Stromal cell of bone marrow (primary cell): ENCODE measurements at regions not wholly inside any gene's neighbourhood (a gene's known extent, or its start where the extent isn't known, plus 50 kb on each side); places are given as distances from the start of the nearest gene placed in this dataset.
"Not testable (repeated sequence)": the region's sequence is repeated elsewhere in the genome, so short reads cannot be mapped to it uniquely, and the experiment has no call there.

ENCODE experiments used
- DNase-seq: peaks from one replicate; pipeline ENCODE4 v3.0.0-alpha.2; 2012; ENCODE audit warnings: low read depth

DNA sequence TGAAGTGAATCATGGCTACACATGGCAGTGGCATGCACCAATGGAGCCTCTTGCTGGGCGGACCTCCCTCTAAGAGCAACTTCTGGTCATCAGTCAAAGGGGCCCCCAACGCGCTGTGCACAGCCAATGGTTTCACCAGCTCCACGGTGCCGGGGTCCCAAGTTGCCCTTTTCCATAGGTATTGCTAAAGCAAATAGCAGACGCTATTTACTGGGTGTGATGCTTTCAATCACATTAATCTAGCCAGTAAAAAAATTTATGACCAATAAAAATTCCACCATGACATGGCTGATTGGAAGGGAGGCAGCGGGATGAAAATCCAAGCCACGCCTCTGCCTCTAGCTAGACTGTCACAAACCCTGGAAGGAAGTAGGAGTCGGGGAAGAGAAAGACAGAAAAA, 680.3 kb upstream of the SOX9 start:
- DNase-seq, result no peak

DNA sequence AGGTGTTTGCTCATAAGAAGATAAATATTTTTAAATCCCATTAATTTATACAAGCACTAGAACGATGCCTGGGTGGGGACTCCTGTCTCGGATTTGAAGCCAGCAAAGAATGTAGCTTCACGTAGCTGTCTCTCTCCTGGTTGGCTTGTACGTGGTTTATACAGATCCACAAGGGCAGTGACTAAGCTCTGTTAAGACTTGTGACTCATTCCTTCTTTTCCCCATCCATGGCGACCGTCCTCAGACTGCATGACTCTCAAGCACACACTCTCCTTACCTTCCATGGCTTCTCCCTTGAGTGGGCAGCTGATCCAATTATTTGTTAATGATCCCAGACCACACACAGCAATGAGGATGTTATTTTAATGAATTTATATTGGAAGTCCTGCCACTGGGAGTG, 679.7 kb upstream of the SOX9 start:
- peak; percentile 72 for DNase-seq

DNA sequence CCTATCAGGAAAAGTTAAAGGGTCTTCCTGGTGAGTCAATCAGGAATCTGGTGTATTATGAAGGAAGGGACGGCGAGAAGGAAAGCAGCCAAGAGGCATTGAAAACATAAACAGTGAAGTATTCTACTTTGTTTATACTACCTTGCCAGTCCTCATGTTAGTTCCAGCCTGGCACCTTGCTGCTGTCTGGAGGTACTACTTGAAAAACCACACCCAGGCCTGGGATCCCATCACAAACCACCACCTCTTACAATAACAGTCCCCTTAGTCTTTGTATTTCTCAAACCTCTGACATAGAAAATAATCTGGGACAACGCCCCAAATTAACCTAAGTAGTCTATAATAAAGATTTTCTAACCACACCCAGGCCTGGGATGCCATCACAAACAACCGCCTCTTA, 676.7 kb upstream of the SOX9 start:
- DNase-seq, result no peak

DNA sequence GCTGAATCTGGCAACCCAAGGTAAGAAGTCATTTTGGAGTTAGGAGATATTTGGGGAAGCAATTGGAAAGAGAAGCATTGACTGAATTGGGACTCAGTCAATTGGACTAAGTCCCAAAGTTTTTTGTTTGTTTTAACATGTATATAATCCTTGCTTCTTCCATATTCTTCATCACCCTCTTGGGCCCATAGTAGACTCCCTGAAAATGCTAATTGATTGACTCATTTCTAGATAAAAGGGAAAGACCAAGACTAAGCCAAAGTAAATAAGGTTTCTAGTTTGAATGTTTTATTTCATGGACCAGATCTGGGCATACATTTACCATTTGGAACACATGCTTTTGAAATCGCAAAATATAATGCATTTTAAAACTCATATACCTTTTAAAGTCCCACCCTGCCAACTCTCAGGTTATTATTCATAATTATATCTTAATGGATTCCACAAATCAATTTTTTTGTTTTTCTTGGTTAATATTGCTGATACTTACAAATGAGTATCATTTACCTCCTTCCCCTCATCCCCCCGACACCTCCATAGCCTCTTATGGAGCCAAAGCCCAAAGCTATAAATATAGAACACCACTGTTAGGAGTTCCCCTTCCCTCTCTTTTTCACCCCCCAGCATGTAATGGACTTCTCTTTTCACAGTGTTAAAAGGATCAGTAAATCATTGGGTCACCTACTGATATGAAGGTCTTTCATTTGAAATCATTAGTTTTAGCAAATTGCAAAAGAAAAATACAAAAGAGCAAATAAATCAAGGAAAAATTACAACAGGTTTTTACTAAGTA, 674.0 kb upstream of the SOX9 start:
- no peak for DNase-seq

DNA sequence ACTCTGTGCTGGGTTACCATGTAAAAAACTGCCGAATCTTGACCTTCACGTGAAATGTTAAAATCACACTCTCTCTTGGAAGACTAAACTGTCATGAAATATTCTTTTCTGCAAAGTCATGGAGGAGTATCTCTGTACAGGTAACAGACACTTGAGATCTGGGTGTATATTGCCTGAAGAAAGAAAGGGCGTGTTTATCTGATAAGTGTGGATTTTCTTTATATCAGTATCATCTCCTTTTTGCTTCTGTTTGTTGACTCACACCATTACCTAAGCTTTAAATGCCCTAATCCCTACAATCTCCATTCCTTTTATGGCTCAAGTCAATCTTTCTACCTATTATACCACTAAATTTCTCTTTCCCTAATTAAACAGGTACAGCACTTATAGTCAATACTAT, 673.2 kb upstream of the SOX9 start:
- no peak for DNase-seq

DNA sequence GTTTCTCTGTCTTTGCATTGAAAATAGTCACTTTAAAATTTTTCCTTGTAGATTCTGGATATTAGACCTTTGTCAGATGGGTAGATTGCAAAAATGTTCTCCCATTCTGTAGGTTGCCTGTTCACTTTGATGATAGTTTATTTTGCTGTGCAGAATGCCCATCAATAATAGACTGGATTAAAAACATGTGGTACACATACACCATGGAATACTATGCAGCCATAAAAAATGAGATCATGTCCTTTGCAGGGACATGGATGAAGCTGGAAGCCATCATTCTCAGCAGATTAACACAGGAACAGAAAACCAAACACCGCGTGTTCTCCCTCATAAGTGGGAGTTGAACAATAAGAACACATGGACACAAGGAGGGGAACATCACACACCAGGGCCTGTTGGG, 670.2 kb upstream of the SOX9 start:
- not testable (repeated sequence) for DNase-seq

DNA sequence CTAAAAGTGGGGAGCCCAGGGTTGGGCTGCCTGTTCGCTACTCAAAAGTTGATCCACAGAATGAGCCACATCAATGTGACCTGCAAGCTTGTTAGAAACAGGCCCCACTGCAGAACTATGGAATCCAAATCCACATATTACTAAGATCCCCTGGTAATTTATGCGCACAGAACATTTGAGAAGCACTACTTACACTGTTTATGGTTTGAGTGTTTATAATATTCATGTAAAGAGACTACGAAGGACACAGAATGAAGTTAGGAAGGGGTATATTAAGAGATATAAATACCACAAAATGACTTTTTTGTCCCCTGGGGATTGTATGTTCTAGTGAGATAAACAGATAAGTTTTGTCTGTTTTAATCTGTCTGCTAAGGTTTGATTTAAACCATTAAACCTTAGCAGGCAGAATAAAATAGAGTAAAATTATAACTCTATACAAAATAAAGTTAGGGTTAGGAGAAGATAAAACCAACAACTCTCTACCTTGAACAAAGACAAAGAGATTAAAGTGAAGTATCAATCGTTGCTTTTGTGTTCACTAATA, 666.9 kb upstream of the SOX9 start:
- DNase-seq, result no peak

DNA sequence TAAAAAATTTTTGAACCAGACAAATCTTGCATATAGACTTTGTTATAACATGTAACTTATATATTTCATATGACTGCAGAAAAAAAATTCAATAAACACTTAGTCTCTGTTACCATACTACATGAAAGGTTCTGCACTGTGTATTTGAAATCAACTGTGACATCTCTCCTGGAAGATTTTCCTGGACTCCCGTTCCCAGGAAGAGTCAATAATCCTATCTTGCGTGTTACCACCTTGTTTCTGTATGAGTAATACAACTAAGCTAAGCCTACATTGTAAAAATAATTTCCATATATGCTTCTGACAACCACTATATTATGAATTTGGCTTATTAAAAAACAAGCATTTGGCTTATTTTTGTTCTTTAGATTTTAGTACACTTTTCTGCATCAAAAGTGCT, 665.6 kb upstream of the SOX9 start:
- no peak for DNase-seq

DNA sequence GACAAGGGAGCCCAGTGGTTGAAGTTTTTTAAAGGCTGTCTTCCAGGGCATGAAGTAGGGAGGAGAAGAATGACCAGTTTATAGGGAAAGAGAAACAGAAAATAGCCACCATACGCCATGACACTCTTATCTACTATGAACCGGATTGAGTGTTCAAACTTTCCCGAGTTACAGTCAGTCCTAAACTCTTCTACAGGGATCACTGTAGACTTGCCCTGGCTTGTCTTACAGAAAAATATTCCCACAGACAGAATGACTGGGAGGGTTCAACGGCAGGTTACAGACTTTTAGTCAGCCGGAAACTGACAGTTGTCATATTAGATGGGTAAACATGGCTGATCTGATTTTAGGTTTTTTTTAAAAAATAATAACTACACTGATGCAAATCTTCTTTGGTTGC, 662.5 kb upstream of the SOX9 start:
- DNase-seq, result no peak

DNA sequence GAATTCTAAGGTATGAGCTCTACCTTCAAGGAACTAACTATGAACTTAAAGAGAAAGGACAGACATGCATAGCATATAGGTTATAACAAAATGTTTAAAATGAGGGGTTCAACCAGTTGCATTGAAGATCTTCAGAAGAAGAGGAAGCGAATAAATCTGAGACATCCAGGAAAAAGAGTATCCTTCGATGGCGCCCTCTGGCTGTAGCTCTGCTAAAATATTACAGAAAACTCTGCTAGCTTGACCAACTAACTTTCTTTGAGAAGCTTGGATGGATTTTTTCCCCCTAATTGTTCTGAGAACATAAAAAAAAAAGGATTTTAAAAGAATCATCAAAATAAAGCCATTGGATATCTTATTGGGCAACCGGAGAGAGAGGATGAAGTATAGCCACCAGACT, 659.9 kb upstream of the SOX9 start:
- DNase-seq, result peak; percentile 21

DNA sequence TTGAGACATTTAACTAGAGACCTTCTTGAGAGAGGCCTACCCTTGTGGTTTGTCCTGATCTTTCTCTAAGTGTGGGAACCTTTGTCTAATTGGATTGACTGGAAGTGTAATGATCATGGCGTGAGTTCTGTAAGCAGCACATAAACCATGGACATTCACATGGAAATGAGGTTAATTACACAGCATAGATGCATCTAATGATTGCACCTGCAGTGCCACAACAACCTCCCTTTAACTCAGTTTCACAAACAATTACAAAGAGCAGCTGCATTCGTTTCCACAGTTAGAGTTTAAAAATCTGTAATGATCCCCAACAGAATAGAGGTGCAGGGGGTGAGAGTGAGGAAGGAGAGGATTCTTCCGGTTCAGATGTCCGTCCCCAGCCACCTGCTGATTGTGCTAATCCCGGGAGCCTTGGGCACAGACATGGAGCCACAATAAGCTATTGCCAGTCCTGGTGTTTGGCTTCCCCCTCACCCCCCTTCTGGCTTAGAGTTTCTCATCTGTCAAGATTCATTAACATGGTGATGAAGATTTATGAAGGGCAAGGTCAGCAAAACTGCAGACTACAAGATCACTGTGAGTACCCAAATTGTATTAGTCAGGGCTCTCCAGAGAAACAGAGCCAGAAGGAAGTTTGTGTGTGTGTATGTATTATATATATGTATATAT, 659.2 kb upstream of the SOX9 start:
- no peak for DNase-seq

DNA sequence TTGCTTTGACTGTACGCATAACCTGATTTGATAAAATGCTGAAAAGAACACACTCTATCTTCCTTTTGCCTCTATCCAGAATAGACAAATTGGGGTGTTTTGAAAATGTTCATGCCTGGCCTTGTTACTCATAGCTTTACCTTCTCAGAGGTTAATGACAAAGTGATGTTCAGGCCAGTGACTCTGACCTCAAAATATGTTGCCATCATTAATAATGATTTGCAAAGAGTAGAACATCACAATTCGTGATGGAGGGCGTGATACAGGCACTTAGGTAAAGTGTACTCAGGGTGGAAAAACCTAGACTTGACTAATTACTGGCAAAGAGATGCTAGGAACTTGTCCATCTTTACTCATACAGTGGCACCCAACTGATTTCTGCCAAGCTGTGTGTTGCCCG, 656.6 kb upstream of the SOX9 start:
- no peak for DNase-seq

DNA sequence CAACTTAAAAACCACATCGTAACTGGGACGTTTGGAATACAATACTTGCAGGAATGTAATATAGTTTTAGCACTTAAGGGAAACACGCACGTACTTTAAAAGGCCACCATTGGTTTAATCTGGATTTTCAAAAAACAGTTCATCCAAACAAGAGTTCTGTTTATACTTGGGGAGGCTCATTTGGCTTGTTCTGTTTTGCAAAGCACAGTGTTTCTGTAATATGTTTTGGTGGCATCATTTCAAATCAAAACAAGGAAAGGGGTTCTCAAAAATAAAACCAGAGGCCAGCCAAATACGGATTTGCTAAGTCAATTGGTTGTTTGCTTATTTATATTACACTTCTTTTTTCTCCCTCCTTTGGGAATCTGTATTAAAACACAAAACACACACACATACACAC, 656.1 kb upstream of the SOX9 start:
- DNase-seq, result no peak

DNA sequence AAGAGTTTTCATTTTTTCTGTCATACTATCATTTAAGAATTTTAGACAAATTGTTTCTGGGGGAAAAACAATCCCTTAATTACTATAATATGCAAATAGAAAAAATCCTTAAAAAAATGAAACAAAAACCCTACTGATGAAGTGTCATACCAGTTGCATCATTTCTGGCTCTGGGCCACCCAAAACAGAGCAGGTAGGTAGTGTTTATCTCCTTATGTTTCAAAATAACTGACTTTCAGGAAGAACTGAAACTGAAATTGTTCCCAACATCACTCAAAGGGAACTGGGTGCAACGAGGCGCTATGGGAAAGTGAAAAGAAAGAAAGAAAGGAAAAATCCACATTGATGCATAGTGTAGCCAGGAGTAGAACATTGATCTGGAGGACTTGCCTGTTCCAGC, 653.1 kb upstream of the SOX9 start:
- no peak for DNase-seq

DNA sequence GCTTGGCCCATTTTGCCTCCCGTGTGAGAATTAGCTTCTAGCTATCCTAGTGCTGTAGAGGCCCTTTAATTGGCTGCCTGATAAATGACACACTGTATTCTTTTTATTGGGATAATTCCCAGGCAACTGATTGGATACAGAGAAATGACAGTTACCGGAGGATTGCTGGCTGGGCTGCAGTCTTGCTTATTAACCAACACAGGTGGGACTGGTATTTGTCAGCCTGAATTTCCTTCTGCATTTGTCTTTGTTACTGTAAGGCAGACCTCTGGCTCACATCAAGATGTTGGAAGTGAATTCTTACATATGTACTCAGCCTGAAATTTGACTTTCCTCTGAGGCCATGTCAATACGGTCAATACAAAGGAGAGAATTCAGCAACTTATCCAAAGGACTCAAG, 650.8 kb upstream of the SOX9 start:
- no peak for DNase-seq

DNA sequence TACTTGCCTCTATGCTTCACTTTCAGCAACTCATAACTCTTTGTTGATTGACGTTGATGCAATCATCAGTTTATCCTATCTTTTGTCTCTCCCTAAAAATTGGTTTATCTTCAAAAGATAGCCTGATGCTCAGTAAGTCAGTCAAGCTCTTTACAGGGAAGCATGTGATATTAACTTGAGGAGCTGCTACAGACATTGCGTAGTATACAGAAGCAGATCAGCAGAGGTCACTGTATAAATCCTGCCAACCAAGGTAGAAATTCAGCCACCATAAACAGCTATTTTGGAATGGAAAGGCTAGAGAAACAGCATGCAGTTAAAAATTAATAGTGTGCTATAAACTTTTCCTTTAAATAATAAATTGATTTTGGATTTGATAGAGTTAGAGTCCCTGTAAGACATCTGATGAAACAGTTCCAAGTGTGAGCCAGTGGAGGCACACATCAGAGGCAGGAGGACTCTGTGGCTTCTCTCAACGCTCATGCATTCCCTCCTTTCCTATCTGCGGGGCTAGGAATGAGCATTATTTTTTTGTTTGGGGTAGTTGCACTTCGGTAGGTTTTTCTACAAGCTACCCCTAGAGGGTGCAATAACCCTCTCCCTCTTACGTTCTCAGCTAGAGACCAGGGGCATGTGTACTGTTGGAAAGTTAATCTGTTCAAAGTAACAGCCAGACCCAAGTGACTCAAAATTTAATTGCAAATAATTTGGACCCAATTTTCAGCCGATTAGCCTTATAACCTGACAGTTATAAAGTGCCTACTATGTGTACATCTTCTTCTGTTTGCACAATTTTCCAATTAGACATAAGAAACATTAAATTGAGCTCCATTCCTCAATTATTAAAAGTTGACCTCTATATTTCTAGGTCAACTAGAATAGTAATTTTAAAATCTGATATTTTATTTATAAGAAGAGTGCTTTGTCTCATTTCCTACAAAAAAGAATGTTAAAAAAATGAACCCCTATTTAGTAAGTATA, 647.7 kb upstream of the SOX9 start:
- peak; percentile 40 for DNase-seq

DNA sequence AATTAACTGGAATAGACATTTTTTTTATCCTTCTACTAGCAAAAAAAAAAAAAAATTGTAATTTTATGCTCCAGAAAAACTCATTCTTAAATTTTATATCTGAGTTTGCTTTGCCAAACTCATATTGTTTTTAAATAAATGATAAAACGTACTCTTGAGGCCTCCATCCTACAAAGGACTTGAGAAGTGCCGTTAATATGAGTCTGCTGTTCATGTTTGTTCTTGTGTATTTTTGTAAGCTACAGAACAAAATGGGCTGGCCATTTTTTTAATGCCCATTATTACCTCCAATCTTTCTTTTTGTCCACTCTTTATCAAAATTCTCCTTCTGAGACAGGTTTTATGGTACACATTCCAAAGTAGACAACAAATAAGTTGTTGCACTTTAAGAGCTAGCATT, 643.5 kb upstream of the SOX9 start:
- no peak for DNase-seq

DNA sequence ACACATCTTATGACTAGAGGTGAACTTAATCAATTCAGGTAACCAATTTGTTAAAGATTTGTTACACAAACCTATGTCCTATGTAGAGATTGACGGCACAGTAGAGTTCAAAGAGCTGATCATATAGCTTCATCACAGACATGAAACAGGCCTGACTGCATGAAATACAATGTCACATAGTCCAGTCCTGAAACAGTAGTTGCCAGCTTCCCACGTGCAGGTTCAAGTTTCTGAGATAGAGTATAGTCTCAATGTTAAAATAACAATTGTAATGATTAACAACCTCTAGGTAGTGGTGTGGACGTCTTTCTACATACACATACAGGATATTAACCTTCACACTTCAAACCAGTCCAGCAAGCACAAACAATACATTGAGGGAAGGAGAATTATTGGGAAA, 640.7 kb upstream of the SOX9 start:
- DNase-seq, result no peak

DNA sequence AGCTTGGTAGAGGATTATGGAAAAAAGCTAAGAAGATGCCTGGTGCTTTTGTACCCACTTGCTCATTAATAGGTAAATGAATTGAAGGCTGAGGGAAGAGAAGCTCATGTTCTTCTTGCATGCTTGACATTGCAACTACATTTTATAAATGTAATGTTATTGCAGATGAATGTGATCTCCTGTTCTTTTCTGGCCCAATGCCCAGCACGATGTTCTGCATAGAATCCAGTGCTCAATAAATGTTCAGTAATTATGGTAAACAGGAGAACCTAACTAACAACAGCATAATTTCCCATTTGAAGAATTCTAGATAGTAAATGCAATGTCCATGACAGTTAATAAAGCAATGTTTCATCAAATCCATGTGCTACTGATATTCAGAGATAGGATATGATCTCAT, 638.2 kb upstream of the SOX9 start:
- no peak for DNase-seq

DNA sequence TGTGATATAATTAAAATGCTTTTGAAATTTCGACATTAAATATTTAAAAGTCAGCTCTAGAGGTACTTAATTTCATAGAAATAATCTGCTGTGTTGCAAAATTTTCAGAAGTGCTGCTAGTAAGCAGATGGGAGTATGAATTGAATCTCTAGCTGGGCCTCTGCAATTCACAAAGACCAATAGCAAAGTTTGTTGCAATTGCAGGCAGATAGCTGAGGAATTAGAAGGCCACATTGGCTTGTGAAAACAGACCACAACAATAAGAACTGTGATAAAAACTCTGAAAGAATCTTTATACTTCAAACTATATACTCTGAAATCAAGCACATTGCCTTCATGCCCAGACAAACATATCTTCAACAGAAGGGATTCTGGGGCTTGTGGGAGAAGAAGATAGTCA, 636.3 kb upstream of the SOX9 start:
- DNase-seq, result no peak

DNA sequence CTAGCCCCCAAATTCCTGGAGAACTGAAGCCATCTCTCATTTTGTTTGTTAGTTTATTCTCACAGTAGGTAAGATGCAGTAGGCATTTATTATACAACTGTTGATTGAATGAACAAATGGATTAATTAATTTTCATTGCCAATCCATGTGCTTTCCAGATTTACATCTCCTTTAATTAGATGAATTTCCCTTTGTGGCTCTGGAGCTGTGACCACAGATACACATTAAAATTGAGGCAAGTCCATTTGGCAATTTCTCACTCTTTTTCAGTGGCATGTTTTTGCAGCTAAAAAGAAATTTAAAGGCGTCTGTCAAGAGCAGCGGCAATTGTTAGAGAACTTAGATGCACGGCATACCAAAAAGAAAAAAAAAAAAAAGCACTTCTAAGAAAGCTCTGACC, 635.4 kb upstream of the SOX9 start:
- DNase-seq, result no peak

DNA sequence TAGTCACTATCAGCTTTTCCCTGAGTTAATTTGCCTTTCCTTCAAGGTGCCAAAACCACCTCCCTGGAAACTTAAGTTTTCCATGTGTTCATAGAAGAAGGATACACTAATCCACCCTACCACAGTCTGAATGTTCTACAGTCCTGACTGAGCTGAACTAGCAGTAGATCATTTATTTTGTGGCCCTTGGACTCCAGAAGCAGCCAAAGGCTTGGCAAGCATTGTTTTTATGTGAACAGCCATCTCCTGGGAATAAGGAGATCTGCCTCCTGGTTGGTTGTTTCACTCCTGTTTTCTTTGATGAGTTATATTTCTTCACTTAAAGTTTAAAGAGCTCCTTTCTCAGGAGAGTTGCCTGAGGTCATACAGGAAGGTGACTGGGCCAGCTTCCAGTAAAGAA, 634.6 kb upstream of the SOX9 start:
- peak; percentile 57 for DNase-seq

DNA sequence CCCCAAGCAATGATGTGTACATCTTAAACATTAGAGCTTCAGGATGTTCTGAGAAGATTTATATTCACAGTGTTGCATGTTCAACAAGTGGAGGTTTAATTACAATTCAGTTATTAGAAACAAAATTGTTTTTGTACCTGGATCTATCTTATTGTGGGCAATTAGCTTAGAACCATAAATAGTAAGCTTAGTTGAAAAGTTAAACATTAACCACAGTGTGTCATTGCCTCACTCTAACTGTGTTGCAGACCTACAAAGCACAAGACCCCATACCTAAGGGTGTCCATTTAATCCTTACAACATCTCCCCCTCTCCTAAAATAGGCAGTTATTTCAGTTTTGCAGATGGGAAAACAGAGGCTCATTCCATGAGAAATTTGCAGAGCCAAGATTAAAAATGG, 632.0 kb upstream of the SOX9 start:
- no peak for DNase-seq
